SW 1271 (cell line): ENCODE measurements at regions not wholly inside any gene's neighbourhood (a gene's known extent, or its start where the extent isn't known, plus 50 kb on each side); places are given as distances from the start of the nearest gene placed in this dataset.

Experiments
- DNase-seq, 2 experiments: peaks; one replicate each; lab custom pipeline; 2025; lab: John Stamatoyannopoulos, UW

- no peak for DNase-seq
Measured at GRCh38 chr9:79799691-79800335, 228.0 kb downstream of the TLE4 start.

- DNase-seq = no peak
Measured at GRCh38 chr9:79798450-79798849, 226.7 kb downstream of the TLE4 start.

DNA sequence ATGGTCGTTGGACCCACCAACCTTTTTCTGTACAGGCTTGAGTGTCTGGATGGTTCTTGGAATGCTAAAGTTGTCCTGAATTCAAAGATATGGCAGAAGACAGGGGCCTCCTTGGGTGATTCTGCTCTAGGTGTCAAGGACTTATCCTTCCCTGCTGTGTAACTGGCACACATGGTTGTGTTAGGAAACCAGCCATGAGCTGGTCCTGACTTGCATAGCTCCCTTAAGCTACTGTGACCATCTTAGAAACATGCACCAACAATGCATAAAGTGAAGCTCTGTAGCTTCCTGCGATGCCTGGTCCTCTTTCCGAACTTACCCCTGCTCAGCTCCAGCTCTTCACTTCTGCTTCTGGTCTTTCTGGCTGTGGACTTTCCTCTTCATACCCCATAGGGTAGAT, 224.6 kb downstream of the TLE4 start:
- DNase-seq = no peak

DNA sequence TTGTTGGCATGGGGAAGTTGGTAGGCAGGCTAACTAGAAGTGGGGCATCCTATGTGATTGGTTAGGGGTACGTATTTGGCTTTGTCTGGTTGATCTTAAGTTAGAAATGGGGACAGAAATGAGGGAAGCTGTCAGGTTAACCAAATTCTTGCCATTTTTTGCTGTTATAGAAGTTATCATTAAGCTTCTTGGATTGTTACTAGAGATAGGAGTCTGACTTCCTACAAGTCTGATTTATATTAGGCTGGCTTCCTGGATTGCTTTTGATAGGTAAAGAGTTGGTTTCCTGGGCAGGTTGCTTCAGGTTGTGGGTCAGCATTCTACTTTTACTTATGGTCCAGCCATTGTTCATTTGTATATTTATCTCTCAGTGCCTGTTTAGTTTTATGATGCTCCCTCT, 216.9 kb downstream of the TLE4 start:
- DNase-seq = no peak

GRCh38 chr9:79781263-79781662, 209.5 kb downstream of the TLE4 start:
- no peak for DNase-seq

DNA sequence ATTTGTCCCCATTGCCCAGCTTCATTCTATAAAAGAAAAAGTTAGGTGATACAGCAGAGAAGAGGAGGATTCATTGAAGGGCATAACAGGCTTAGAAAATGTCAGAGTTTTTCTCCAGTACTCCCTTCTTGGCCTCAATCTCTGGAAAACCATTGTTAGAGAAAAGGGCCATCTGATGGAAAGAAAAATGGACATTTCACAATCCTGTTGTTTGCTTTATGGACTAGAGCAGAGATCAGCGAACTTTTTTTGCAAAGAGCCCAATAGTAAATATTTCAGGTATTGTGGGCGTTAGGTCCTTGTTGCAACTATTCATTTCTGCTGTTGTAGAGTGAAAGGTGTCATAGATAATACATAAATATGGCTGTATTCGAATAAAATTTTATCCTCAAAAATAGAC, 208.8 kb downstream of the TLE4 start:
- DNase-seq = no peak

- DNase-seq = no peak
Measured at GRCh38 chr9:79779901-79780300, 208.1 kb downstream of the TLE4 start.

- DNase-seq = no peak
Measured at GRCh38 chr9:79778581-79778980, 206.8 kb downstream of the TLE4 start.

DNA sequence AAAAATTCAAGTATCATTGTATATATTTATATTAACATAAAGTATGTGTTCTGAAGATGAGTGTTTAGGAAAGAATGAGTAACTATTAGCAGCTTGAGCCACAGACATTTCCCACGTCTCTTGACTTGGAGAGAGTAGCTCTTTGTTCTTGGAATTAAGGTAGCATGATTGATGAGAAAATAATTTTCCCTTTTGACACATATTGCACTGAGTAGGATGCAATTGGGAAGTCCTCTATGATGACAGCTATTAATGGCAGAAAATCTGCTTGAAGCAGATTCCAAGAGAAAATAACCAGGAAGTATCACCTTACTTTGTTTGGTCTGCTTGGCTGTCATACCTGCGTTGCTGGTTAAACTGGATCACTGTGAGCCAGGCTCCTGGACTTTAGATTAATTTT, 204.8 kb downstream of the TLE4 start:
- DNase-seq = no peak
